Panc1 (cell line): ENCODE measurements at regions not wholly inside any gene's neighbourhood (a gene's known extent, or its start where the extent isn't known, plus 50 kb on each side); places are given as distances from the start of the nearest gene placed in this dataset.
"Not testable (repeated sequence)": the region's sequence is repeated elsewhere in the genome, so short reads cannot be mapped to it uniquely, and the experiment has no call there.

Source experiments
- ATAC-seq: fragments of 200-7000 bp; cut with Tn5 transposase; 2 replicates; pipeline ENCODE4 v1.9.1; 2020; ENCODE audit warnings: mild to moderate bottlenecking, moderate library complexity
- BruUV-seq: library from RNA; stranded (reverse); fragments of 400-500 nt; replicated peaks from 2 replicates; lab custom pipeline; 2021; lab: Mats Ljungman, UMichigan
- CTCF ChIA-PET: fragments of 300-600 bp; sonication (Branson Sonifier 250); formaldehyde crosslinking; loops from one replicate; lab custom pipeline; 2022; ENCODE audit warnings: antibody characterized with exemption; lab: Charles Lee
- POLR2A ChIA-PET: fragments of 300-600 bp; sonication (Branson Sonifier 250); formaldehyde crosslinking; loops from one replicate; lab custom pipeline; 2022; ENCODE audit warnings: antibody characterized with exemption; lab: Charles Lee
- DNase-seq: peaks from one replicate; pipeline ENCODE4 v3.0.0-alpha.2; 2010; ENCODE audit warnings: low read depth, low spot score
- H3K27ac ChIP-seq: 2 replicates; pipeline ENCODE4 v1.5.1; 2011; ENCODE audit warnings: mild to moderate bottlenecking, low read length, inconsistent platforms
- H3K27me3 ChIP-seq: fragments of 200-500 bp; sonication (Bioruptor generic); 2 replicates; pipeline ENCODE4 v1.6.0; 2014; ENCODE audit warnings: low read length, inconsistent platforms; ENCODE audit not compliant: control insufficient read depth, insufficient read depth
- H3K36me3 ChIP-seq: fragments of 200-500 bp; sonication (Bioruptor generic); 2 replicates; pipeline ENCODE4 v1.5.1; 2014; ENCODE audit warnings: inconsistent platforms, mild to moderate bottlenecking, low read length, moderate library complexity; ENCODE audit not compliant: control insufficient read depth, insufficient read depth
- H3K4me1 ChIP-seq: 2 replicates; pipeline ENCODE4 v1.5.1; 2011; ENCODE audit warnings: inconsistent platforms, mild to moderate bottlenecking, low read length, moderate library complexity; ENCODE audit not compliant: control insufficient read depth, insufficient read depth
- H3K4me3 ChIP-seq, 2 experiments: 2 replicates each; pipeline ENCODE4 v1.5.1; 2011 to 2012; ENCODE audit warnings: low read depth in 2 of 2, low read length in 2 of 2, mild to moderate bottlenecking in 2 of 2, inconsistent platforms in 1 of 2, moderate library complexity in 1 of 2
- H3K9me3 ChIP-seq: fragments of 200-500 bp; sonication (Bioruptor generic); 2 replicates; pipeline ENCODE4 v1.5.1; 2014; ENCODE audit warnings: low read depth, mild to moderate bottlenecking, inconsistent platforms, low read length, moderate library complexity; ENCODE audit not compliant: control insufficient read depth, insufficient read depth
- POLR2AphosphoS5 ChIP-seq: IDR thresholded peaks from 2 replicates; pipeline ENCODE4 v1.6.1; 2012; ENCODE audit warnings: mild to moderate bottlenecking, low read depth, low read length, moderate library complexity
- SIN3A ChIP-seq: IDR thresholded peaks from 2 replicates; pipeline ENCODE4 v1.6.1; 2012; ENCODE audit warnings: low read depth, mild to moderate bottlenecking, low read length, moderate library complexity, borderline replicate concordance; ENCODE audit not compliant: insufficient read depth
- TCF7L2 ChIP-seq: IDR thresholded peaks from 2 replicates; pipeline ENCODE4 v1.6.1; 2011; ENCODE audit warnings: mild to moderate bottlenecking, low read depth, low read length, inconsistent platforms
- in situ Hi-C: cut with HindIII; loops from 2 replicates; pipeline ENCODE4 v1.10.0; 2016; ENCODE audit warnings: low sequenced_read_pairs, low pct_unique_long_range_greater_than_20kb
- intact Hi-C: fragments of 100-400 bp; cut with micrococcal nuclease; formaldehyde crosslinking; loops from one replicate; pipeline ENCODE4 v1.10.0; 2022; ENCODE audit not compliant: unreplicated experiment
- TF ChIP-seq, protein P1 (sequence below): fragments of 450-650 bp; IDR thresholded peaks from 2 replicates; pipeline ENCODE4 v1.5.1; 2017; ENCODE audit warnings: mild to moderate bottlenecking
- TF ChIP-seq, protein P2 (sequence below), 2 experiments: IDR thresholded peaks; 2 replicates each; pipeline ENCODE4 v1.6.1; 2011 to 2012; ENCODE audit warnings: low read depth in 2 of 2, control low read depth in 1 of 2, low read length in 1 of 2, mild to moderate bottlenecking in 1 of 2, moderate library complexity in 1 of 2; ENCODE audit not compliant: insufficient read depth in 1 of 2

DNA sequence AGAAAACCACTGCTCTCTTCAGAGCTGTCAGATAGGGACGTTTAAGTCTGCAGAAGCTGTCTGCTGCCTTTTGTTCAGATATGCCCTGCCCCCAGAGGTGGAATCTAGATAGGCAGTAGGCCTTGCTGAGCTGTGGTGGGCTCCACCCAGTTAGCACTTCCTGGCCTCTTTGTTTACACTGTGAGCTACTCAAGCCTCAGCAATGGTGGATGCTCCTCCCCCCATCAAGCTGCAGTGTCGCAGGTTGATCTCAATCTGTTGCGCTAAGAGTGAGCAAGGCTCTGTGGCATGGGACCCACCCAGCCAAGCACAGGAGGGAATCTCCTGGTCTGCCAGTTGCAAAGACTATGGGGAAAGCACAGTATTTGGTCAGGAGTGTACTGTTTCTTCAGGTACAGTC lies 59.2 kb upstream of the ZNF641 start:
- H3K27ac ChIP-seq, H3K36me3 ChIP-seq, H3K4me1 ChIP-seq, intact Hi-C loops, ATAC-seq, DNase-seq, H3K9me3 ChIP-seq, in situ Hi-C loops, BruUV-seq, CTCF ChIA-PET, H3K4me3 ChIP-seq: not testable (repeated sequence)
- peaks cover 12% of the 10 kb centered on the region for H3K27me3 ChIP-seq
- POLR2A ChIA-PET: interaction anchor here (0.7 kb wide), 1 partner anchor 208 kb away, joined by 3 read pairs; no protein-coding TSS in a partner anchor

DNA sequence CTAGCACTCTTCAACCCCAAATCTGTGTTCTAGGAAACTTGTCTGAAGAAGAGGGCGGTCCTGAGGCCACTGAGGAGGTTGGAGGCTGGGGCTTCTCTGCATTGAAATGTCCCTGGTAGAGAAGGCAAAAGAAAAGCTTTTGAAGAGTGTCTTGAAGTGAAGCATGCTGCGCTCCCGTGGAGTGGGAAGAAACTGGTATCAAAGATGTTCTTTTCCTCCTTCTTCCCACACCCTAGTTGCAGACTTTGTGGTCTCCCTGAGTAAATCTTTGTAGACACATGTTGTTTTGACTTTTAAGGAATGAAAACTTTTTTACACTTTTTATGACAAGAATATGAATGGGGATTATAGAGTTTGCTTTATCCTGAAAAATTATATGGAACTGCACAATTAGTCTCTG lies 59.0 kb upstream of the ANP32D start:
- no peaks in the 10 kb centered on the region for H3K9me3 ChIP-seq
- no peak for TF ChIP-seq POLR2AphosphoS5
- no peak for TF ChIP-seq TCF7L2
- TF ChIP-seq, protein P1, sequence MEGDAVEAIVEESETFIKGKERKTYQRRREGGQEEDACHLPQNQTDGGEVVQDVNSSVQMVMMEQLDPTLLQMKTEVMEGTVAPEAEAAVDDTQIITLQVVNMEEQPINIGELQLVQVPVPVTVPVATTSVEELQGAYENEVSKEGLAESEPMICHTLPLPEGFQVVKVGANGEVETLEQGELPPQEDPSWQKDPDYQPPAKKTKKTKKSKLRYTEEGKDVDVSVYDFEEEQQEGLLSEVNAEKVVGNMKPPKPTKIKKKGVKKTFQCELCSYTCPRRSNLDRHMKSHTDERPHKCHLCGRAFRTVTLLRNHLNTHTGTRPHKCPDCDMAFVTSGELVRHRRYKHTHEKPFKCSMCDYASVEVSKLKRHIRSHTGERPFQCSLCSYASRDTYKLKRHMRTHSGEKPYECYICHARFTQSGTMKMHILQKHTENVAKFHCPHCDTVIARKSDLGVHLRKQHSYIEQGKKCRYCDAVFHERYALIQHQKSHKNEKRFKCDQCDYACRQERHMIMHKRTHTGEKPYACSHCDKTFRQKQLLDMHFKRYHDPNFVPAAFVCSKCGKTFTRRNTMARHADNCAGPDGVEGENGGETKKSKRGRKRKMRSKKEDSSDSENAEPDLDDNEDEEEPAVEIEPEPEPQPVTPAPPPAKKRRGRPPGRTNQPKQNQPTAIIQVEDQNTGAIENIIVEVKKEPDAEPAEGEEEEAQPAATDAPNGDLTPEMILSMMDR: no peak
- TF ChIP-seq, protein P2, sequence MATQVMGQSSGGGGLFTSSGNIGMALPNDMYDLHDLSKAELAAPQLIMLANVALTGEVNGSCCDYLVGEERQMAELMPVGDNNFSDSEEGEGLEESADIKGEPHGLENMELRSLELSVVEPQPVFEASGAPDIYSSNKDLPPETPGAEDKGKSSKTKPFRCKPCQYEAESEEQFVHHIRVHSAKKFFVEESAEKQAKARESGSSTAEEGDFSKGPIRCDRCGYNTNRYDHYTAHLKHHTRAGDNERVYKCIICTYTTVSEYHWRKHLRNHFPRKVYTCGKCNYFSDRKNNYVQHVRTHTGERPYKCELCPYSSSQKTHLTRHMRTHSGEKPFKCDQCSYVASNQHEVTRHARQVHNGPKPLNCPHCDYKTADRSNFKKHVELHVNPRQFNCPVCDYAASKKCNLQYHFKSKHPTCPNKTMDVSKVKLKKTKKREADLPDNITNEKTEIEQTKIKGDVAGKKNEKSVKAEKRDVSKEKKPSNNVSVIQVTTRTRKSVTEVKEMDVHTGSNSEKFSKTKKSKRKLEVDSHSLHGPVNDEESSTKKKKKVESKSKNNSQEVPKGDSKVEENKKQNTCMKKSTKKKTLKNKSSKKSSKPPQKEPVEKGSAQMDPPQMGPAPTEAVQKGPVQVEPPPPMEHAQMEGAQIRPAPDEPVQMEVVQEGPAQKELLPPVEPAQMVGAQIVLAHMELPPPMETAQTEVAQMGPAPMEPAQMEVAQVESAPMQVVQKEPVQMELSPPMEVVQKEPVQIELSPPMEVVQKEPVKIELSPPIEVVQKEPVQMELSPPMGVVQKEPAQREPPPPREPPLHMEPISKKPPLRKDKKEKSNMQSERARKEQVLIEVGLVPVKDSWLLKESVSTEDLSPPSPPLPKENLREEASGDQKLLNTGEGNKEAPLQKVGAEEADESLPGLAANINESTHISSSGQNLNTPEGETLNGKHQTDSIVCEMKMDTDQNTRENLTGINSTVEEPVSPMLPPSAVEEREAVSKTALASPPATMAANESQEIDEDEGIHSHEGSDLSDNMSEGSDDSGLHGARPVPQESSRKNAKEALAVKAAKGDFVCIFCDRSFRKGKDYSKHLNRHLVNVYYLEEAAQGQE (IDR thresholded peaks at IDR 0.05; ENCODE audit: insufficient read depth in 1 of 2, low read depth in 2 of 2, low read length in 1 of 2): no peak
- no peak for TF ChIP-seq SIN3A
- DNase-seq (no peak), ATAC-seq (no peak)
- intact Hi-C loops (no loop called here), in situ Hi-C loops (no loop called here)
- no peaks in the 10 kb centered on the region for H3K4me1 ChIP-seq
- ChIA-PET POLR2A (no interaction called here), CTCF (no interaction called here)
- no peak overlapping the region for H3K27ac ChIP-seq
- no peak overlapping the region for H3K4me3 ChIP-seq
- BruUV-seq: no TSS peak
- peaks cover 19% of the 10 kb centered on the region for H3K27me3 ChIP-seq
- H3K36me3 ChIP-seq: no peaks in the 10 kb centered on the region

DNA sequence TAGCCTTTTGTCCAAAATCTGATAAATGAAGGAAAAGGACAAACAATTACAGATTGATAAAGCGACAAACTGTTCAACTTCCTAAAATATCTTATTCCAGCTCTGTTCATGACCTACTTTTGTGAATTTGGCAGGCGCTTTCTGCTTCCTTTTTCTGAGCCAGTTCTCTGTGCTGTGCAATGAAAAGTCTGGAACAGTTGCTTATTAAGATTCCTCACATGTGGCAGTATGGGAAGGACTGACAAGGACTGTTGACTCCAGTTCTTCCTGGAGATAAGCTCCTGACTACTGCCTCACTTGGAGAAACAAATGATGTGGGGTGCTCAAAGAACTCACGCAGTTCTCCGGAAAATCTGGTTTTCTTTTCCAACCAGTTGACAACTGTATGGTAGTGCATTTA lies 58.3 kb upstream of the ANP32D start:
- BruUV-seq: no TSS peak
- intact Hi-C loops: no loop called here

More for the DNA sequence above, 58.3 kb upstream of the ANP32D start:
- TF ChIP-seq SIN3A: no peak
- no peak for TF ChIP-seq TCF7L2
- TF ChIP-seq POLR2AphosphoS5: no peak
- TF ChIP-seq, protein P1: no peak
- TF ChIP-seq, protein P2 (IDR thresholded peaks at IDR 0.05; ENCODE audit: insufficient read depth in 1 of 2, low read depth in 2 of 2, low read length in 1 of 2): no peak
- Histone ChIP-seq H3K27me3 (peaks cover 19% of the 10 kb centered on the region), H3K4me1 (no peaks in the 10 kb centered on the region), H3K4me3 (no peak overlapping the region), H3K27ac (no peak overlapping the region), H3K36me3 (no peaks in the 10 kb centered on the region), H3K9me3 (no peaks in the 10 kb centered on the region)
- no peak for ATAC-seq
- POLR2A ChIA-PET: no interaction called here
- in situ Hi-C loops: no loop called here
- no peak for DNase-seq
- CTCF ChIA-PET: no interaction called here
